DND-41 (cell line): ENCODE measurements at regions not wholly inside any gene's neighbourhood (a gene's known extent, or its start where the extent isn't known, plus 50 kb on each side); places are given as distances from the start of the nearest gene placed in this dataset.

ENCODE experiments used
- EZH2 ChIP-seq: IDR thresholded peaks from 3 replicates; pipeline ENCODE4 v1.6.1; 2012; ENCODE audit warnings: borderline replicate concordance, low read depth, mild to moderate bottlenecking, moderate library complexity, low read length, inconsistent platforms; ENCODE audit not compliant: severe bottlenecking
- TF ChIP-seq, protein P1 (sequence below): IDR thresholded peaks from 2 replicates; pipeline ENCODE4 v1.5.1; 2012; ENCODE audit warnings: borderline replicate concordance, low read length, moderate library complexity, mild to moderate bottlenecking; ENCODE audit not compliant: poor library complexity, severe bottlenecking; ENCODE audit errors: extremely low read depth

DNA sequence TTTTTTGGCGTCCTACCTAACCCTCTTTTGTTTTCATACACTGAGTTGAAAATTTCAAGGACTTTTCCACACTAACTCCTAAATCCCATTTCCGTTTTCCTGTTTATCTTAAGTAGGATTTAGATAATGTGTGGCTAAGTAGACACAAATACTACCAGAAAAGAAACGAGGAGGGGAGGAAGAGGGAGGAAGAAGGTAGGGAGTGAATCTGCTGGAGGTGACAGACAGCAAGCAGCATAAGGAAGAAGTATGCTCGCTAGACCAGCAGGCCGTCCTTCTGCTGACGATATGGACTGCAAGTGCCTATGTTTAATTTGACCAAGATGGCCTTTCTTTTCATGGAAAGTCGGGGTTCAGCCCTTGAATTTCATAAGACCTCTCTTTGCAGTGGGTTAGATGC lies 256.9 kb upstream of the RAB4A start:
- TF ChIP-seq, protein P1, sequence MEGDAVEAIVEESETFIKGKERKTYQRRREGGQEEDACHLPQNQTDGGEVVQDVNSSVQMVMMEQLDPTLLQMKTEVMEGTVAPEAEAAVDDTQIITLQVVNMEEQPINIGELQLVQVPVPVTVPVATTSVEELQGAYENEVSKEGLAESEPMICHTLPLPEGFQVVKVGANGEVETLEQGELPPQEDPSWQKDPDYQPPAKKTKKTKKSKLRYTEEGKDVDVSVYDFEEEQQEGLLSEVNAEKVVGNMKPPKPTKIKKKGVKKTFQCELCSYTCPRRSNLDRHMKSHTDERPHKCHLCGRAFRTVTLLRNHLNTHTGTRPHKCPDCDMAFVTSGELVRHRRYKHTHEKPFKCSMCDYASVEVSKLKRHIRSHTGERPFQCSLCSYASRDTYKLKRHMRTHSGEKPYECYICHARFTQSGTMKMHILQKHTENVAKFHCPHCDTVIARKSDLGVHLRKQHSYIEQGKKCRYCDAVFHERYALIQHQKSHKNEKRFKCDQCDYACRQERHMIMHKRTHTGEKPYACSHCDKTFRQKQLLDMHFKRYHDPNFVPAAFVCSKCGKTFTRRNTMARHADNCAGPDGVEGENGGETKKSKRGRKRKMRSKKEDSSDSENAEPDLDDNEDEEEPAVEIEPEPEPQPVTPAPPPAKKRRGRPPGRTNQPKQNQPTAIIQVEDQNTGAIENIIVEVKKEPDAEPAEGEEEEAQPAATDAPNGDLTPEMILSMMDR = no peak
- no peak for TF ChIP-seq EZH2
